Calu3 (cell line): ENCODE measurements at regions not wholly inside any gene's neighbourhood (a gene's known extent, or its start where the extent isn't known, plus 50 kb on each side); places are given as distances from the start of the nearest gene placed in this dataset.
"Not testable (repeated sequence)": the region's sequence is repeated elsewhere in the genome, so short reads cannot be mapped to it uniquely, and the experiment has no call there.

Source experiments
- BruUV-seq: library from RNA; stranded (reverse); fragments of 400-500 nt; replicated peaks from 2 replicates; lab custom pipeline; 2021; lab: Mats Ljungman, UMichigan
- CTCF ChIA-PET: fragments of 300-600 bp; sonication (Branson Sonifier 250); formaldehyde crosslinking; loops from one replicate; lab custom pipeline; 2022; ENCODE audit warnings: antibody characterized with exemption; lab: Charles Lee
- DNase-seq: peaks from one replicate; pipeline ENCODE4 v3.0.0; 2022
- H3K27ac Mint-ChIP-seq: one replicate; pipeline ENCODE4 v1.8.0; 2022; ENCODE audit warnings: mixed read lengths; ENCODE audit not compliant: unreplicated experiment
- H3K27me3 Mint-ChIP-seq: one replicate; pipeline ENCODE4 v1.8.0; 2022; ENCODE audit warnings: mixed read lengths; ENCODE audit not compliant: unreplicated experiment
- H3K36me3 Mint-ChIP-seq: one replicate; pipeline ENCODE4 v1.8.0; 2022; ENCODE audit warnings: mild to moderate bottlenecking, moderate library complexity, mixed read lengths; ENCODE audit not compliant: insufficient read depth, unreplicated experiment
- H3K4me1 Mint-ChIP-seq: one replicate; pipeline ENCODE4 v1.8.0; 2022; ENCODE audit warnings: mild to moderate bottlenecking, low read depth, mixed read lengths; ENCODE audit not compliant: unreplicated experiment
- H3K4me3 Mint-ChIP-seq: one replicate; pipeline ENCODE4 v1.8.0; 2022; ENCODE audit warnings: mild to moderate bottlenecking, low read depth, moderate library complexity, mixed read lengths; ENCODE audit not compliant: unreplicated experiment
- H3K9me3 Mint-ChIP-seq: one replicate; pipeline ENCODE4 v1.8.0; 2022; ENCODE audit warnings: low read depth, mixed read lengths; ENCODE audit not compliant: unreplicated experiment
- CTCF ChIP-seq: fragments of 200-600 bp; IDR thresholded peaks from one replicate; pipeline ENCODE4 v1.8.0; 2022; ENCODE audit warnings: antibody characterized with exemption; ENCODE audit not compliant: unreplicated experiment
- intact Hi-C: fragments of 100-400 bp; cut with micrococcal nuclease; formaldehyde crosslinking; loops from one replicate; pipeline ENCODE4 v1.10.0; 2022; ENCODE audit not compliant: unreplicated experiment

GRCh38 chr3:134102976-134103375 is 73.3 kb upstream of the SLCO2A1 start:
- Mint-ChIP-seq H3K27me3 (no peaks in the 10 kb centered on the region), H3K4me1 (no peaks in the 10 kb centered on the region), H3K27ac (no peak overlapping the region), H3K4me3 (no peak overlapping the region), H3K36me3 (no peaks in the 10 kb centered on the region), H3K9me3 (peaks cover 29% of the 10 kb centered on the region)
- CTCF ChIA-PET: no interaction called here
- no peak for TF ChIP-seq CTCF
- intact Hi-C loops: no loop called here
- DNase-seq: no peak
- BruUV-seq: no TSS peak

GRCh38 chr3:134096214-134096613 is 66.5 kb upstream of the SLCO2A1 start:
- BruUV-seq, CTCF ChIA-PET, DNase-seq: not testable (repeated sequence)

GRCh38 chr3:134095005-134095404 is 65.3 kb upstream of the SLCO2A1 start:
- Mint-ChIP-seq H3K4me3 (no peak overlapping the region), H3K9me3 (peaks cover 8% of the 10 kb centered on the region), H3K27ac (no peak overlapping the region), H3K36me3 (no peaks in the 10 kb centered on the region), H3K27me3 (no peaks in the 10 kb centered on the region), H3K4me1 (no peaks in the 10 kb centered on the region)
- no peak for DNase-seq
- no peak for TF ChIP-seq CTCF
- intact Hi-C loops: no loop called here
- CTCF ChIA-PET: no interaction called here
- BruUV-seq: no TSS peak

More at GRCh38 chr3:134096214-134096613, 66.5 kb upstream of the SLCO2A1 start:
- H3K9me3 Mint-ChIP-seq: peaks cover 12% of the 10 kb centered on the region
- H3K27ac Mint-ChIP-seq, H3K4me3 Mint-ChIP-seq, H3K4me1 Mint-ChIP-seq, intact Hi-C loops, H3K36me3 Mint-ChIP-seq, H3K27me3 Mint-ChIP-seq: not testable (repeated sequence)

- intact Hi-C loops: no loop called here
- DNase-seq: no peak
- Mint-ChIP-seq H3K27ac (no peak overlapping the region), H3K36me3 (no peaks in the 10 kb centered on the region), H3K9me3 (peaks cover 5% of the 10 kb centered on the region), H3K27me3 (no peaks in the 10 kb centered on the region), H3K4me3 (no peak overlapping the region), H3K4me1 (no peaks in the 10 kb centered on the region)
- BruUV-seq: no TSS peak
- CTCF ChIA-PET: no interaction called here
- TF ChIP-seq CTCF: no peak
These were observed 64.8 kb upstream of the SLCO2A1 start for GRCh38 chr3:134094491-134094890.

- no TSS peak for BruUV-seq
- intact Hi-C loops: no loop called here
- Mint-ChIP-seq H3K4me1 (no peaks in the 10 kb centered on the region), H3K27me3 (no peaks in the 10 kb centered on the region), H3K27ac (no peak overlapping the region), H3K36me3 (no peaks in the 10 kb centered on the region), H3K9me3 (peaks cover 4% of the 10 kb centered on the region), H3K4me3 (no peak overlapping the region)
- CTCF ChIA-PET: no interaction called here
- no peak for TF ChIP-seq CTCF
- DNase-seq: no peak
These were observed 64.2 kb upstream of the SLCO2A1 start for GRCh38 chr3:134093956-134094355.
